Sigmoid colon (tissue), 6 donors: ENCODE measurements at regions not wholly inside any gene's neighbourhood (a gene's known extent, or its start where the extent isn't known, plus 50 kb on each side); places are given as distances from the start of the nearest gene placed in this dataset.

Source experiments
- DNase-seq: peaks from one replicate; pipeline ENCODE4 v3.0.0-alpha.2; 2019
- H3K27ac ChIP-seq, 4 donors: fragments of 200-600 bp; sonication (generic); one replicate each; pipeline ENCODE4 v1.5.1; 2016 to 2019; ENCODE audit warnings: mild to moderate bottlenecking in 1 of 4
- H3K27me3 ChIP-seq, 3 donors: fragments of 200-600 bp; sonication (generic); one replicate each; pipeline ENCODE4 v1.5.1; 2019; ENCODE audit warnings: mild to moderate bottlenecking in 1 of 3
- H3K36me3 ChIP-seq, 4 donors: fragments of 200-600 bp; sonication (generic); one replicate each; pipeline ENCODE4 v1.5.1; 2016 to 2019
- H3K4me1 ChIP-seq, 4 donors: fragments of 200-600 bp; sonication (generic); one replicate each; pipeline ENCODE4 v1.5.1; 2017 to 2019
- H3K4me3 ChIP-seq, 4 donors: fragments of 200-600 bp; sonication (generic); one replicate each; pipeline ENCODE4 v1.5.1; 2017 to 2019; ENCODE audit warnings: mild to moderate bottlenecking in 2 of 4, moderate library complexity in 1 of 4
- H3K9me3 ChIP-seq, 4 donors: fragments of 200-600 bp in 3 of 4; sonication (generic) in 3 of 4; one replicate each; pipeline versions ENCODE4 v1.5.1 to v1.6.1; 2013 to 2019
- CTCF ChIP-seq, 4 experiments: fragments of 450-650 bp in 3 of 4; fragments of 200-600 bp in 1 of 4; IDR thresholded peaks; one replicate each; pipeline ENCODE4 v1.5.1; 2016 to 2019; ENCODE audit warnings: antibody characterized with exemption in 4 of 4, mild to moderate bottlenecking in 3 of 4, moderate library complexity in 2 of 4
- EP300 ChIP-seq, 4 donors: sonication (generic); formaldehyde crosslinking; IDR thresholded peaks; one replicate each; pipeline ENCODE4 v1.6.1; 2017; ENCODE audit warnings: antibody characterized with exemption in 4 of 4
- POLR2A ChIP-seq, 2 donors: fragments of 450-650 bp; IDR thresholded peaks; one replicate each; pipeline ENCODE4 v1.6.1; 2016; ENCODE audit warnings: antibody characterized with exemption in 2 of 2, mild to moderate bottlenecking in 2 of 2, moderate library complexity in 2 of 2
- POLR2AphosphoS5 ChIP-seq, 4 donors: sonication (generic); formaldehyde crosslinking; IDR thresholded peaks; one replicate each; pipeline ENCODE4 v1.6.1; 2017; ENCODE audit warnings: antibody characterized with exemption in 4 of 4
- WGBS, 2 donors: extraction: QIAGEN DNeasy Blood & Tissue Kit; methylation state at CpG; one replicate each; pipeline ENCODE4 v1.1.7; 2013; 5-methylcytosine and 5-hydroxymethylcytosine counted together
- intact Hi-C: fragments of 100-400 bp; cut with DNase I; formaldehyde crosslinking; loops from one replicate; pipeline ENCODE4 v1.15.1; 2023
- donor health status: healthy with polysubstance abuse.
- donor health status: healthy.

GRCh38 chr2:234711308-234711707 lies 214.4 kb upstream of the ARL4C start:
- no peaks in the 10 kb centered on the region for H3K9me3 ChIP-seq
- intact Hi-C loops: no loop called here
- no peaks in the 10 kb centered on the region for H3K27me3 ChIP-seq
- H3K4me3 ChIP-seq: no peak overlapping the region
- no peaks in the 10 kb centered on the region for H3K4me1 ChIP-seq
- WGBS, 2 donors: 93 to 99% methylated on average over 2 of the region's 2 CpGs
- TF ChIP-seq CTCF (IDR thresholded peaks at IDR 0.05) (no peak), EP300 (IDR thresholded peaks at IDR 0.05) (no peak), POLR2A (IDR thresholded peaks at IDR 0.05) (no peak), POLR2AphosphoS5 (IDR thresholded peaks at IDR 0.05) (no peak)
- H3K36me3 ChIP-seq: no peaks in the 10 kb centered on the region
- DNase-seq: no peak
- no peak overlapping the region for H3K27ac ChIP-seq

- no peaks in the 10 kb centered on the region for H3K9me3 ChIP-seq
- TF ChIP-seq CTCF (IDR thresholded peaks at IDR 0.05): no peak
- no peak for TF ChIP-seq EP300 (IDR thresholded peaks at IDR 0.05)
- no peak for TF ChIP-seq POLR2AphosphoS5 (IDR thresholded peaks at IDR 0.05)
- TF ChIP-seq POLR2A (IDR thresholded peaks at IDR 0.05): no peak
- H3K4me1 ChIP-seq: no peaks in the 10 kb centered on the region
- no peaks in the 10 kb centered on the region for H3K36me3 ChIP-seq
- WGBS, 2 donors: 79 to 81% methylated on average over 5 of the region's 5 CpGs
- H3K4me3 ChIP-seq: no peak overlapping the region
- DNase-seq: no peak
- no peak overlapping the region for H3K27ac ChIP-seq
- intact Hi-C loops: no loop called here
- H3K27me3 ChIP-seq: no peaks in the 10 kb centered on the region
Observed at GRCh38 chr2:234710587-234710986, 213.7 kb upstream of the ARL4C start.

- Histone ChIP-seq H3K4me3 (no peak overlapping the region), H3K27ac (no peak overlapping the region), H3K4me1 (no peaks in the 10 kb centered on the region), H3K27me3 (no peaks in the 10 kb centered on the region), H3K36me3 (no peaks in the 10 kb centered on the region), H3K9me3 (no peaks in the 10 kb centered on the region)
- WGBS, 2 donors: 81 to 86% methylated on average over 4 of the region's 4 CpGs
- DNase-seq: no peak
- no peak for TF ChIP-seq POLR2A (IDR thresholded peaks at IDR 0.05)
- no peak for TF ChIP-seq EP300 (IDR thresholded peaks at IDR 0.05)
- TF ChIP-seq POLR2AphosphoS5 (IDR thresholded peaks at IDR 0.05): no peak
- TF ChIP-seq CTCF (IDR thresholded peaks at IDR 0.05): no peak
- intact Hi-C loops: no loop called here
Observed at GRCh38 chr2:234710066-234710465, 213.2 kb upstream of the ARL4C start.

- no peak for DNase-seq
- H3K4me3 ChIP-seq: no peak overlapping the region
- no peaks in the 10 kb centered on the region for H3K36me3 ChIP-seq
- no peaks in the 10 kb centered on the region for H3K27me3 ChIP-seq
- H3K9me3 ChIP-seq: no peaks in the 10 kb centered on the region
- H3K27ac ChIP-seq: no peak overlapping the region
- WGBS, 2 donors: 93 to 95% methylated on average over 3 of the region's 3 CpGs
- TF ChIP-seq POLR2AphosphoS5 (IDR thresholded peaks at IDR 0.05) (no peak), POLR2A (IDR thresholded peaks at IDR 0.05) (no peak), CTCF (IDR thresholded peaks at IDR 0.05) (no peak), EP300 (IDR thresholded peaks at IDR 0.05) (no peak)
- intact Hi-C loops: no loop called here
- no peaks in the 10 kb centered on the region for H3K4me1 ChIP-seq
Observed at GRCh38 chr2:234708717-234709116, 211.8 kb upstream of the ARL4C start.

GRCh38 chr2:234708091-234708683 lies 211.3 kb upstream of the ARL4C start:
- TF ChIP-seq POLR2A (IDR thresholded peaks at IDR 0.05) (no peak), CTCF (IDR thresholded peaks at IDR 0.05) (no peak), POLR2AphosphoS5 (IDR thresholded peaks at IDR 0.05) (peak in 3 of 4 donors; percentile 14 to 32 (median 31)), EP300 (IDR thresholded peaks at IDR 0.05) (no peak)
- Histone ChIP-seq H3K27me3 (no peaks in the 10 kb centered on the region), H3K9me3 (no peaks in the 10 kb centered on the region), H3K27ac (no peak overlapping the region), H3K36me3 (no peaks in the 10 kb centered on the region), H3K4me3 (no peak overlapping the region), H3K4me1 (no peaks in the 10 kb centered on the region)
- peak; percentile 71 for DNase-seq
- 81 to 86% methylated on average over 10 of the region's 10 CpGs for WGBS, 2 donors
- intact Hi-C loops: no loop called here
